Activated CD4-positive, alpha-beta T cell treated with anti-CD3 and anti-CD28 coated beads for 48 hours (primary cell): ENCODE measurements at regions not wholly inside any gene's neighbourhood (a gene's known extent, or its start where the extent isn't known, plus 50 kb on each side); places are given as distances from the start of the nearest gene placed in this dataset.
"Not testable (repeated sequence)": the region's sequence is repeated elsewhere in the genome, so short reads cannot be mapped to it uniquely, and the experiment has no call there.

Source experiments
- DNase-seq: peaks from one replicate; pipeline ENCODE4 v3.0.0-alpha.2; 2020

GRCh38 chr11:96708219-96708878 is 318.5 kb downstream of the JRKL start:
- DNase-seq: no peak

GRCh38 chr11:96713301-96713700 is 323.5 kb downstream of the JRKL start:
- DNase-seq: no peak

GRCh38 chr11:96714689-96715088 is 324.9 kb downstream of the JRKL start:
- DNase-seq: no peak

- no peak for DNase-seq
Measured at GRCh38 chr11:96715208-96715607, 325.4 kb downstream of the JRKL start.

GRCh38 chr11:96736601-96737000 is 346.8 kb downstream of the JRKL start:
- DNase-seq: no peak

GRCh38 chr11:96738311-96738710 is 348.5 kb downstream of the JRKL start:
- DNase-seq: no peak

GRCh38 chr11:96741068-96741467 is 351.3 kb downstream of the JRKL start:
- DNase-seq: no peak

- DNase-seq: no peak
Measured at GRCh38 chr11:96744697-96745096, 354.9 kb downstream of the JRKL start.

GRCh38 chr11:96748639-96749370 is 359.0 kb downstream of the JRKL start:
- DNase-seq: no peak

GRCh38 chr11:96751807-96752206 is 362.0 kb downstream of the JRKL start:
- not testable (repeated sequence) for DNase-seq

GRCh38 chr11:96752221-96752620 is 362.4 kb downstream of the JRKL start:
- no peak for DNase-seq

- DNase-seq: no peak
Measured at GRCh38 chr11:96753997-96754396, 364.2 kb downstream of the JRKL start.

GRCh38 chr11:96755209-96755608 is 365.4 kb downstream of the JRKL start:
- no peak for DNase-seq

- no peak for DNase-seq
Measured at GRCh38 chr11:96755752-96756151, 365.9 kb downstream of the JRKL start.

- DNase-seq: no peak
Measured at GRCh38 chr11:96758957-96759356, 369.1 kb downstream of the JRKL start.

- no peak for DNase-seq
Measured at GRCh38 chr11:96760306-96760705, 370.5 kb downstream of the JRKL start.

GRCh38 chr11:96760815-96761214 is 371.0 kb downstream of the JRKL start:
- no peak for DNase-seq

GRCh38 chr11:96761451-96761850 is 371.6 kb downstream of the JRKL start:
- no peak for DNase-seq

- no peak for DNase-seq
Measured at GRCh38 chr11:96763244-96763643, 373.4 kb downstream of the JRKL start.

- DNase-seq: no peak
Measured at GRCh38 chr11:96778272-96778671, 388.5 kb downstream of the JRKL start.

- DNase-seq: no peak
Measured at GRCh38 chr11:96779030-96779429, 389.2 kb downstream of the JRKL start.

GRCh38 chr11:96781082-96781481 is 391.3 kb downstream of the JRKL start:
- no peak for DNase-seq

GRCh38 chr11:96782632-96783031 is 392.8 kb downstream of the JRKL start:
- no peak for DNase-seq

- no peak for DNase-seq
Measured at GRCh38 chr11:96783311-96783710, 393.5 kb downstream of the JRKL start.

- DNase-seq: no peak
Measured at GRCh38 chr11:96785073-96785472, 395.3 kb downstream of the JRKL start.
